ENCODE measurements at regions not wholly inside any gene's neighbourhood (a gene's known extent, or its start where the extent isn't known, plus 50 kb on each side); places are given as distances from the start of the nearest gene placed in this dataset.

- DNase-seq, result no peak
Observed at GRCh38 chr2:611519-611918, 65.7 kb downstream of the TMEM18 start.

GRCh38 chr2:610491-610890 is 66.7 kb downstream of the TMEM18 start:
- no peak for DNase-seq

GRCh38 chr2:609881-610280 is 67.3 kb downstream of the TMEM18 start:
- DNase-seq, result no peak

DNA sequence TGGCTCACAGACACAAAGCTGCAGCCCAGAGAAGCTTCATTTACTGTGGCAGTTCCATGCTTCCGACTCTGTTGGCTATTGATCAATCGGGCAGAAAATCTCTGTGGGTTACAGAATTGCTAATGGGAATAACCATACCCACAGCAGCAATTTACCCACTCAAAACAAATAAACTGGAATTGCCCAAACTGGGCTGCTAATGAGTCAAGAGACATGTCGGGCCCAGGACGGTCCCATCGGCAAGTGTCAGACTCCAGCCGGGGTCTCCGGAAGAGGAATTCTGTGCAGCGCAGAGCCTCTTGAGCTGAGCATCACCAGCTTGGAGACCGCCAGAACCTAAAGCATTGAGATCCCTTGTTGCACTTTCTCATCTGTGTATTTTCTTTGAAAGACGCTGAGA is 67.8 kb downstream of the TMEM18 start:
- DNase-seq, result no peak

GRCh38 chr2:608711-609110 is 68.5 kb downstream of the TMEM18 start:
- no peak for DNase-seq

DNA sequence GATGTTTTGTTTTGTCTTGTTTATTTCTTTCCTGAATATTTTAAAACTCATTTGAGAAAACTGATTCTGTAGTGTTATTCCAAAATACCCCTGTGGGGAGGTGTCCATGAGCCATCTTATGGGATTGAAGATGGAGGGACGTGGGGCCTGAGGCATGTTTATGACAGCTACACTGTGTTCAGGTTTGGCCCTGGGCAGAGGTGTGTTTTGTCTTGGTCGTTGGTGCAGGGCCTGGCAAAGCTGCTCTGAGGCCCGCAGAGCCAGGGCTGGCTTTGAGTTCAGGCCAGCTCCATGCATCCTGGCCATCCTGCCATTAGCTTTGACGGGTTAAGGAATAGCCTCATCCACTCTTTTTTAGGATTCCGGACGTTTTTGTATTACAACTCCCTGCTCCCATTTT is 68.9 kb downstream of the TMEM18 start:
- no peak for DNase-seq

DNA sequence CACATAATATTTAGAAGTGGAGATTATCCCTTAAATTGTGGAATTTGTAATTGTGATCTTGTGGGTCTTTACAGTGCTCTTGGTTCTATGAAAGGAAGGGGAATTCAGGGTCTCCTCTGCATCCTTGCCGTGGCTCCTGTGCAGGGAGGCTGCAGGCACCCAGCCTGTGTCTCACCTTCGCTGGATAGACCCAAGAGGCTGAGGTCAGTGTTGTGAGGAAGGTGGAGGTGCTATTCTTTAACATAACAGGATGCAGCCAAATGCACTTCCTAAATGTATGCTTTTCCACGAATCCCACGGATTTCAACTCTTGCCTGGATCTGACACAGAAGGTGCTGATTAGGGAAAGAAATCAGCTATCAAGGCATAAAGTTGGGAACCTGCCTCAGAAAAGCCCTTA is 69.5 kb downstream of the TMEM18 start:
- no peak for DNase-seq

GRCh38 chr2:607172-607571 is 70.0 kb downstream of the TMEM18 start:
- DNase-seq, result no peak

- DNase-seq, result no peak
Observed at GRCh38 chr2:605674-606608, 71.3 kb downstream of the TMEM18 start.

DNA sequence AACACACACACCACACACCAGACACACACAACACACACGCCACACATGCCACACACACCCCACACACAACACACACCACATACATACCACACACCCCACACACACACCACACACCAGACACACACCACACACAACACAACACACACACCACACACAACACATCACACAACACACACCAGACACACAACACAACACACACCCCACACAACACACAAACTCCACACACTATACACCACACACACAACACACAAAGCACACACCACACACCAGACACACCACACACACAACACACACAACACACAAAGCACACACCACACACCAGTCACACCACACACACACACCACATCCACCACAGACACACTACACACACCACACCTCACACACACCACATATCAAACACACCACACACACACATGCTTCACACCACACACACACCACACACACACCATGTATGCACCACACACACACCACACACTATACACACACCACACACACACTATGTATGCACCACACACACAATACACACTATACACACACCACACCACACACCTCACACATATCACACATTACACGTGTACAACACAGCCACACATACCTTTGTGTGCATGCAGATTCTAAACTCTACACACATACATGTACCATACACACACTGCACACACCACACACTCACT is 72.2 kb downstream of the TMEM18 start:
- no peak for DNase-seq

GRCh38 chr2:604385-604784 is 72.8 kb downstream of the TMEM18 start:
- no peak for DNase-seq

GRCh38 chr2:603869-604268 is 73.3 kb downstream of the TMEM18 start:
- DNase-seq, result no peak

DNA sequence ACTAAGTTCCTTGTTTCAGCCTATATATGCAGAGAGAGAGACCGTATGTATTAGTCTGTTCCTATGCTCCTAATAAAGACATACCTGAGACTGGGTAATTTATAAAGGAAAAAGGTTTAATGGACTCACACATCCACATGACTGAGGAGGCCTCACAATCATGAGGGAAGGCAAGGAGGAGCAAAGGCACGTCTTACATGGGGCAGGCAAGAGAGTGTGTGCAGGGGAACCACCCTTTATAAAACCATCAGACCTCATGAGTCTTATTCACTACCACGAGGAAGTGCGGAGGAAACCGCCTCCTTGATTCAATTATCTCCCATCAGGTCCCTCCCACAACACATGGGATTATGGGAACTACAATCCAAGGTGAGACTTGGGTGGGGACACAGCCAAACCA is 73.8 kb downstream of the TMEM18 start:
- DNase-seq, result no peak

GRCh38 chr2:602571-603359 is 74.4 kb downstream of the TMEM18 start:
- DNase-seq, result peak in 1 of 2 experiments; percentile 23

GRCh38 chr2:601806-602455 is 75.3 kb downstream of the TMEM18 start:
- no peak for DNase-seq

DNA sequence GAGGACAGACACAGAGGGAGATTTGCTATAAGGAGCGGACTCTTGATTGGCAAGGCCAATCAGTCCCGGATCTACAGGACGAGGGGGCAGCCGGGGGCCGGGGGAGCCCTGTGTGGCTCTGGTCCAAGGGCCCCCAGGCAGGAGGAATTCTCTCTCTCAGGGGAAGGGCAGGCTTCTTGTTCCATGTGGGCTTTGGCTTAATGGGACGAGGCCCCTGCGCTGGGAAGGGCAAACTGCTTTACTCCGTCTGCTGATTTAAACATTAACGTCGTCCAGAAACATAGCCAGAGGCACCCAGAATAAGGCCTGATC is 75.9 kb downstream of the TMEM18 start:
- no peak for DNase-seq

DNA sequence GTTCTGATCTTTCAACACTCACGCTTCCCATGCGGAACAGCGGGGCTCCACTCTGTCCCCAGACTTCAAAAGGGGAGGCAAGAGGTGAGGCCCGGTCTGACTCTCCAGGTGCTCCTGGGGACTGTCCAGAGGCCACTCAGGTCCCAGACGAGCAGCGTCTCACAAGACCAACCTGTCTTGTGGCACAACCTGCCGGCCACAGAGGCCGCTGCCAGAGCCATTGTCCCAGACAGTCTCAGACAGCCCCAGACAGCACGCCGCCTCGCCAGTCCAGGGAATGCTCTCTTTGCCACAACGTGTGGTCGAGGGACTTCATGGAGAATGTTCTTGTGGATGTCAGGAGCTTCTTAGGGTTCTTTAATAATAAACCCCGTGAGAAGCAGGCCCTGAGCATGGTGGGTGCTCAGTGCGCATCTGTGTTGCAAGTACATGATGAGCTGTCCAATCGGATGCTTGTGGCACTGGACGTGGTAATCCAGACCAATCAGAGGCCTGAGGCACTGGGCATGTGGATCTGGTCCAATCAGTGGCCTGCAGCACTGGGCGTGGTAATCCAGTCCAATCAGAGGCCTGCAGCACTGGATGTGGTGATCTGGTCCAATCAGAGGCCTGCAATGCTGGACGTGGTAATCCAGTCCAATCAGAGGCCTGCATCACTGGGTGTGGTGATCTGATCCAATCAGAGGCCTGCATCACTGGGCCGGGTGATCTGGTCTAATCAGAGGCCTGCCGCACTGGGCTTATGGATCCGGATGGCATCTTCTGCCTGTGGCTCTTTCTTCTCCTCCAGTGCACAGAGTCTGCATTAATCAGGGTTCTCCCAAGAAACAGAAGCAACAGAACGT is 76.4 kb downstream of the TMEM18 start:
- no peak for DNase-seq

- DNase-seq, result no peak
Observed at GRCh38 chr2:599601-600000, 77.6 kb downstream of the TMEM18 start.

DNA sequence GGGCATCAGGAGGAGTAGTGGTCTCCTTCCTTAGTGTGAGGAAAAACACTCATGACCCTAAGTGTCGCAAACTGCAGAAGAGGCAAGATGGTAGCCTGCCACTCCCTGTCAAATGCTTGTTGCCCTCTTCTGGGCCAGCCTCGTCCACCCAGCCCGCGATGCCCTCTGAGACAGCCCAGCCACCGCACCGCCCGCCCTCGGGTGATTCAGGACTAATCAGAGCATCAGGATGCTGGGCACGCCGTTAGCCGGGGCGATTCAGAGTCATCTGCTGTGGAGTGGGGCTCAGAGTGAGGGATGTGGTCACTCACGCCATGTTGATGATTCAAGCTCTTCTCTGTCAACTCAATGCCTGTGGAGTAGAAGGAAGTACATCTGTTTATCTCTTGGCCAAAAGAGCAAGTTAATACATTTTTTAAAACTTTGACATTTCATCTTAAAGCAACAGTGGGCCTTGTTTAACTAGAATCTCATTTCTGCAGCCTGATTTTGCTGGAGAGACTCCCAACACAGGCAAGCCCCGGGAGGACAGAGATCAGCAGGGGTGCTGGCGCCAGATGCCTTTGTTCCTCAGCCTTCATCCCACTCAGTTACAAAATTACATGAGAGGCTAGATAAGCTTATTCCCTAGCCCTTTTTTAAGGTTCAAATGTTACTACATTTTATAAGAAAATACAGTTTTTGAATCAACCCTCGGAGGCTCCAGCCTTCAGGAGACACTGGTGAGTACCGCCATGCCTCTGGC is 79.0 kb downstream of the TMEM18 start:
- no peak for DNase-seq

GRCh38 chr2:595831-596592 is 81.2 kb downstream of the TMEM18 start:
- no peak for DNase-seq

Measured in activated T-cell treated with anti-CD3 and anti-CD28 coated beads, Interleukin-2, amount 50 U/mL, for 48 hours (primary cell).